Stimulated activated CD4-positive, alpha-beta T cell treated with anti-CD3 and anti-CD28 coated beads, Interleukin-1b, Interleukin-23, amount 100 ng/mL, for 48 hours (primary cell): ENCODE measurements at regions not wholly inside any gene's neighbourhood (a gene's known extent, or its start where the extent isn't known, plus 50 kb on each side); places are given as distances from the start of the nearest gene placed in this dataset.
A peak's percentile ranks its signal among the peaks of the same experiment; 100 is the strongest.

Source experiments
- DNase-seq: peaks from one replicate; pipeline ENCODE4 v3.0.0-alpha.2; 2020

- no peak for DNase-seq
Measured at GRCh38 chrY:15535131-15535530, 1010.8 kb downstream of the NLGN4Y start.

- DNase-seq = no peak
Measured at GRCh38 chrY:15535784-15536511, 1011.6 kb downstream of the NLGN4Y start.

GRCh38 chrY:15540516-15540915 lies 1016.2 kb downstream of the NLGN4Y start:
- DNase-seq = no peak

GRCh38 chrY:15546177-15546754 lies 1021.9 kb downstream of the NLGN4Y start:
- DNase-seq = peak; percentile 4

- no peak for DNase-seq
Measured at GRCh38 chrY:15552074-15552473, 1027.7 kb downstream of the NLGN4Y start.

- no peak for DNase-seq
Measured at GRCh38 chrY:15554991-15555390, 1030.7 kb downstream of the NLGN4Y start.

GRCh38 chrY:15559169-15559568 lies 1034.8 kb downstream of the NLGN4Y start:
- DNase-seq = no peak

- no peak for DNase-seq
Measured at GRCh38 chrY:15560840-15561239, 1036.5 kb downstream of the NLGN4Y start.

- DNase-seq = no peak
Measured at GRCh38 chrY:15561501-15562289, 1037.4 kb downstream of the NLGN4Y start.

GRCh38 chrY:15577886-15578285 lies 1053.6 kb downstream of the NLGN4Y start:
- no peak for DNase-seq

- no peak for DNase-seq
Measured at GRCh38 chrY:15578761-15579160, 1054.4 kb downstream of the NLGN4Y start.

- DNase-seq = no peak
Measured at GRCh38 chrY:15579245-15579644, 1054.9 kb downstream of the NLGN4Y start.

GRCh38 chrY:15583111-15583510 lies 1058.8 kb downstream of the NLGN4Y start:
- no peak for DNase-seq

GRCh38 chrY:15592957-15593356 lies 1068.6 kb downstream of the NLGN4Y start:
- DNase-seq = no peak

- DNase-seq = no peak
Measured at GRCh38 chrY:15593476-15594160, 1069.3 kb downstream of the NLGN4Y start.

GRCh38 chrY:15594179-15594578 lies 1069.8 kb downstream of the NLGN4Y start:
- no peak for DNase-seq

GRCh38 chrY:15600565-15600964 lies 1076.2 kb downstream of the NLGN4Y start:
- no peak for DNase-seq

GRCh38 chrY:15624370-15624769 lies 1100.0 kb downstream of the NLGN4Y start:
- DNase-seq = no peak

- no peak for DNase-seq
Measured at GRCh38 chrY:15624928-15625327, 1100.6 kb downstream of the NLGN4Y start.

GRCh38 chrY:15648198-15648597 lies 1123.9 kb downstream of the NLGN4Y start:
- DNase-seq = no peak

- DNase-seq = no peak
Measured at GRCh38 chrY:15650056-15650455, 1125.7 kb downstream of the NLGN4Y start.

- no peak for DNase-seq
Measured at GRCh38 chrY:15688531-15688930, 1164.2 kb downstream of the NLGN4Y start.

GRCh38 chrY:15689994-15690393 lies 1165.7 kb downstream of the NLGN4Y start:
- no peak for DNase-seq
